HG03097 (cell line): ENCODE measurements at regions not wholly inside any gene's neighbourhood (a gene's known extent, or its start where the extent isn't known, plus 50 kb on each side); places are given as distances from the start of the nearest gene placed in this dataset.
"Not testable (repeated sequence)": the region's sequence is repeated elsewhere in the genome, so short reads cannot be mapped to it uniquely, and the experiment has no call there.

Experiments used
- ATAC-seq: cut with Tn5 transposase; IDR thresholded peaks from one replicate; pipeline ENCODE4 v1.9.1; 2021; ENCODE audit not compliant: unreplicated experiment, low FRiP score

GRCh38 chrX:122134291-122134690, 1049.8 kb upstream of the GRIA3 start:
- ATAC-seq, result no peak

- no peak for ATAC-seq
Observed at GRCh38 chrX:122135070-122135469, 1049.0 kb upstream of the GRIA3 start.

GRCh38 chrX:122140219-122140618, 1043.9 kb upstream of the GRIA3 start:
- ATAC-seq, result not testable (repeated sequence)

GRCh38 chrX:122154019-122154418, 1030.1 kb upstream of the GRIA3 start:
- ATAC-seq, result no peak

- no peak for ATAC-seq
Observed at GRCh38 chrX:122168241-122168640, 1015.8 kb upstream of the GRIA3 start.

- ATAC-seq, result no peak
Observed at GRCh38 chrX:122184791-122185190, 999.3 kb upstream of the GRIA3 start.

- ATAC-seq, result no peak
Observed at GRCh38 chrX:122187069-122187713, 996.9 kb upstream of the GRIA3 start.

- ATAC-seq, result no peak
Observed at GRCh38 chrX:122188751-122189150, 995.3 kb upstream of the GRIA3 start.

- ATAC-seq, result no peak
Observed at GRCh38 chrX:122196343-122196742, 987.7 kb upstream of the GRIA3 start.

- no peak for ATAC-seq
Observed at GRCh38 chrX:122203399-122203798, 980.7 kb upstream of the GRIA3 start.

- no peak for ATAC-seq
Observed at GRCh38 chrX:122218666-122219065, 965.4 kb upstream of the GRIA3 start.

GRCh38 chrX:122219226-122219625, 964.9 kb upstream of the GRIA3 start:
- no peak for ATAC-seq

GRCh38 chrX:122219735-122220134, 964.3 kb upstream of the GRIA3 start:
- ATAC-seq, result no peak

- no peak for ATAC-seq
Observed at GRCh38 chrX:122220644-122221373, 963.3 kb upstream of the GRIA3 start.

GRCh38 chrX:122221810-122222209, 962.3 kb upstream of the GRIA3 start:
- ATAC-seq, result not testable (repeated sequence)

- not testable (repeated sequence) for ATAC-seq
Observed at GRCh38 chrX:122224137-122224536, 959.9 kb upstream of the GRIA3 start.

GRCh38 chrX:122238801-122239200, 945.3 kb upstream of the GRIA3 start:
- no peak for ATAC-seq

- no peak for ATAC-seq
Observed at GRCh38 chrX:122241959-122242358, 942.1 kb upstream of the GRIA3 start.

- no peak for ATAC-seq
Observed at GRCh38 chrX:122244080-122244479, 940.0 kb upstream of the GRIA3 start.

- no peak for ATAC-seq
Observed at GRCh38 chrX:122245175-122245574, 938.9 kb upstream of the GRIA3 start.

GRCh38 chrX:122245943-122246342, 938.1 kb upstream of the GRIA3 start:
- no peak for ATAC-seq

- ATAC-seq, result no peak
Observed at GRCh38 chrX:122246937-122247336, 937.1 kb upstream of the GRIA3 start.
